ENCODE measurements at regions not wholly inside any gene's neighbourhood (a gene's known extent, or its start where the extent isn't known, plus 50 kb on each side); places are given as distances from the start of the nearest gene placed in this dataset.

DNA sequence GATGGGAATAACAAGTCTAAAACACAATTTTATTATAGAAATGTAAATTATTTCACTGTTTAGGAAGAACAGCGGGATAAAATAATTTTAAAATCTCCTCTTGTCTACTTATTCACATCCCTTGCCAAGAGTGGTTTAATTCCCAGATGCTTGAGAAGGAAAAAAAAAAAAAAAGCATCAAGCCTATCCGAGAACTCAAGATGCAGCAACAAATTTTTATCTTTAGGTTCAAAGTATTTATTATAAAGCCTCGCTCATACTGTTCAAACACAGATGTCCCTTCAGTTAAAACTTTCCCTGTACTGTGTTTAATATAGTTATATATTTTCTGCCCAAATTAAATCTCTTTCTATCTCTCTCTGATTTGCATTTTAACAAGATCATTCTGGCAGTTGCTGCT, 1615.8 kb downstream of the PLA2G4A start:
- Histone ChIP-seq H2AFZ (ENCODE audit: low read length) (no peak overlapping the region), H3K27ac (ENCODE audit: low read depth, low read length, poor library complexity, severe bottlenecking) (no peak overlapping the region), H3K9me3 (ENCODE audit: low read length) (no peaks in the 10 kb centered on the region), H3K4me3 (ENCODE audit: low read depth, low read length, poor library complexity, severe bottlenecking) (no peak overlapping the region), H3K4me1 (ENCODE audit: insufficient read depth, low read length, poor library complexity, severe bottlenecking) (no peaks in the 10 kb centered on the region), H3K9me2 (ENCODE audit: insufficient read depth, low read length) (no peaks in the 10 kb centered on the region), H3K79me2 (ENCODE audit: insufficient read depth, low read depth, low read length) (no peaks in the 10 kb centered on the region), H3K36me3 (ENCODE audit: insufficient read depth, low read length) (no peaks in the 10 kb centered on the region), H3K4me2 (ENCODE audit: low read length) (no peak overlapping the region), H4K20me1 (ENCODE audit: insufficient read depth, low read length) (no peaks in the 10 kb centered on the region)
- DNase-seq (ENCODE audit: low spot score) = no peak
- POLR2A ChIA-PET = no interaction called here
- no TSS peak for BruUV-seq (replicated peaks)
- TF ChIP-seq, protein P1, sequence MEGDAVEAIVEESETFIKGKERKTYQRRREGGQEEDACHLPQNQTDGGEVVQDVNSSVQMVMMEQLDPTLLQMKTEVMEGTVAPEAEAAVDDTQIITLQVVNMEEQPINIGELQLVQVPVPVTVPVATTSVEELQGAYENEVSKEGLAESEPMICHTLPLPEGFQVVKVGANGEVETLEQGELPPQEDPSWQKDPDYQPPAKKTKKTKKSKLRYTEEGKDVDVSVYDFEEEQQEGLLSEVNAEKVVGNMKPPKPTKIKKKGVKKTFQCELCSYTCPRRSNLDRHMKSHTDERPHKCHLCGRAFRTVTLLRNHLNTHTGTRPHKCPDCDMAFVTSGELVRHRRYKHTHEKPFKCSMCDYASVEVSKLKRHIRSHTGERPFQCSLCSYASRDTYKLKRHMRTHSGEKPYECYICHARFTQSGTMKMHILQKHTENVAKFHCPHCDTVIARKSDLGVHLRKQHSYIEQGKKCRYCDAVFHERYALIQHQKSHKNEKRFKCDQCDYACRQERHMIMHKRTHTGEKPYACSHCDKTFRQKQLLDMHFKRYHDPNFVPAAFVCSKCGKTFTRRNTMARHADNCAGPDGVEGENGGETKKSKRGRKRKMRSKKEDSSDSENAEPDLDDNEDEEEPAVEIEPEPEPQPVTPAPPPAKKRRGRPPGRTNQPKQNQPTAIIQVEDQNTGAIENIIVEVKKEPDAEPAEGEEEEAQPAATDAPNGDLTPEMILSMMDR (conservative IDR thresholded peaks at IDR 0.05; ENCODE audit: low read length) = no peak
- TF ChIP-seq EZH2phosphoT487 (IDR thresholded peaks at IDR 0.05; ENCODE audit: borderline replicate concordance, low read depth, low read length) = no peak
- intact Hi-C loops (cut with micrococcal nuclease; ENCODE audit: unreplicated experiment) = no loop called here
- CTCF ChIA-PET (ENCODE audit: unreplicated experiment) = no interaction called here

DNA sequence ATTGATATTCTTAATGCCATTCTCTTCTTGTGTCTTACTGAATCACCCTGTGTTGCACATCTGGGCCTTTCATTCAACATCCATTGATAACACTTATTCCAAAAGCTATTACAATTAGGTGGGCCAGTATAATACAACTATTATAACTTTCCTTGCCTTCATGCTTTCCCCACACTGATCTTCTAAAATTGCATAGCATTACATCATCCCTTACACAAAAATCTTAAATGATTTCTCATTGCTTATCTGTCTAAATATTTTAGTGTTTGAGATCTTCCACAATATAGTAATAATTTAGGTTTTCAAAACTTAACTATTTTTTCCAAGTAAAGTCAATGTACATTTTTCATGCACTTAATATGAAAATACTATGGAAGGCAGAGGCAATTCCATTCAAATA, 1634.1 kb downstream of the PLA2G4A start:
- Histone ChIP-seq H3K4me2 (ENCODE audit: low read length) (no peak overlapping the region), H4K20me1 (ENCODE audit: insufficient read depth, low read length) (no peaks in the 10 kb centered on the region), H3K79me2 (ENCODE audit: insufficient read depth, low read depth, low read length) (no peaks in the 10 kb centered on the region), H2AFZ (ENCODE audit: low read length) (no peak overlapping the region), H3K4me1 (ENCODE audit: insufficient read depth, low read length, poor library complexity, severe bottlenecking) (no peaks in the 10 kb centered on the region), H3K36me3 (ENCODE audit: insufficient read depth, low read length) (no peaks in the 10 kb centered on the region), H3K27ac (ENCODE audit: low read depth, low read length, poor library complexity, severe bottlenecking) (no peak overlapping the region), H3K9me2 (ENCODE audit: insufficient read depth, low read length) (no peaks in the 10 kb centered on the region), H3K9me3 (ENCODE audit: low read length) (no peaks in the 10 kb centered on the region), H3K4me3 (ENCODE audit: low read depth, low read length, poor library complexity, severe bottlenecking) (no peak overlapping the region)
- no peak for TF ChIP-seq EZH2phosphoT487 (IDR thresholded peaks at IDR 0.05; ENCODE audit: borderline replicate concordance, low read depth, low read length)
- TF ChIP-seq, protein P1 (conservative IDR thresholded peaks at IDR 0.05; ENCODE audit: low read length) = no peak
- no TSS peak for BruUV-seq (replicated peaks)
- intact Hi-C loops (cut with micrococcal nuclease; ENCODE audit: unreplicated experiment) = no loop called here
- CTCF ChIA-PET (ENCODE audit: unreplicated experiment) = no interaction called here
- POLR2A ChIA-PET = no interaction called here
- DNase-seq (ENCODE audit: low spot score) = no peak

DNA sequence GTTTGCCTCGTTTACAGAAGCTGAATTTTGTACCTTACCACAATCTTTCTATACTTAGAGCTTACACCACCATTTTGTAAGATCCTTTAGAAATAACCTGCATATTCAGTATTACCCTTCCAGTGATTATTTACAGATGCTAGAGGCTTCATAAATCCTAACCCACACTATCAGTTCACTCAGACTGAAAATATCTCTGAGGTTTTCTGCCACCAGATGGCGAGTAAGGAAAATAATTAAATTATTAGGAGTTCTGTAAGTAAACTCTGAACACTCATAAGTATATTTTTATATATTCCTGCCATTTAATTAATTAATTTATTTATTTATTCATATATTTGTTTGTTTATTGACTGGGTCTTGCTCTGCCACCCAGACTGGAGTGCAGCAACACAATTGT, 1635.2 kb downstream of the PLA2G4A start:
- ChIA-PET CTCF (ENCODE audit: unreplicated experiment) (no interaction called here), POLR2A (no interaction called here)
- H2AFZ ChIP-seq (ENCODE audit: low read length) = no peak overlapping the region
- no peaks in the 10 kb centered on the region for H3K79me2 ChIP-seq (ENCODE audit: insufficient read depth, low read depth, low read length)
- no peaks in the 10 kb centered on the region for H4K20me1 ChIP-seq (ENCODE audit: insufficient read depth, low read length)
- TF ChIP-seq, protein P1 (conservative IDR thresholded peaks at IDR 0.05; ENCODE audit: low read length) = no peak
- no peak for TF ChIP-seq EZH2phosphoT487 (IDR thresholded peaks at IDR 0.05; ENCODE audit: borderline replicate concordance, low read depth, low read length)
- H3K36me3 ChIP-seq (ENCODE audit: insufficient read depth, low read length) = no peaks in the 10 kb centered on the region
- H3K4me3 ChIP-seq (ENCODE audit: low read depth, low read length, poor library complexity, severe bottlenecking) = no peak overlapping the region
- no peaks in the 10 kb centered on the region for H3K4me1 ChIP-seq (ENCODE audit: insufficient read depth, low read length, poor library complexity, severe bottlenecking)
- no peaks in the 10 kb centered on the region for H3K9me3 ChIP-seq (ENCODE audit: low read length)
- H3K27ac ChIP-seq (ENCODE audit: low read depth, low read length, poor library complexity, severe bottlenecking) = no peak overlapping the region
- no TSS peak for BruUV-seq (replicated peaks)
- no peak for DNase-seq (ENCODE audit: low spot score)
- intact Hi-C loops (cut with micrococcal nuclease; ENCODE audit: unreplicated experiment) = no loop called here
- H3K9me2 ChIP-seq (ENCODE audit: insufficient read depth, low read length) = no peaks in the 10 kb centered on the region
- H3K4me2 ChIP-seq (ENCODE audit: low read length) = no peak overlapping the region

Measured in OCI-LY7 (cell line).